MG63 (cell line): ENCODE measurements at regions not wholly inside any gene's neighbourhood (a gene's known extent, or its start where the extent isn't known, plus 50 kb on each side); places are given as distances from the start of the nearest gene placed in this dataset.

Experiments
- DNase-seq: peaks from one replicate; pipeline ENCODE4 v3.0.0-alpha.2; 2020
- H3K27me3 ChIP-seq: fragments of 250-450 bp; sonication (Bioruptor Pico); 2 replicates; pipeline ENCODE4 v1.5.1; 2020; ENCODE audit warnings: mild to moderate bottlenecking, moderate library complexity
- H3K36me3 ChIP-seq: fragments of 250-450 bp; sonication (Bioruptor Pico); 2 replicates; pipeline ENCODE4 v1.5.1; 2020; ENCODE audit warnings: mild to moderate bottlenecking, moderate library complexity
- H3K4me3 ChIP-seq: fragments of 250-450 bp; sonication (Bioruptor Pico); 2 replicates; pipeline ENCODE4 v1.5.1; 2020; ENCODE audit warnings: mild to moderate bottlenecking, moderate library complexity
- H3K9me3 ChIP-seq: fragments of 250-450 bp; sonication (Bioruptor Pico); 2 replicates; pipeline ENCODE4 v1.5.1; 2020; ENCODE audit warnings: mild to moderate bottlenecking, moderate library complexity

GRCh38 chr2:209351636-209352035 lies 72.2 kb upstream of the MAP2 start:
- H3K9me3 ChIP-seq: no peaks in the 10 kb centered on the region
- H3K27me3 ChIP-seq: no peaks in the 10 kb centered on the region
- no peak for DNase-seq
- no peak overlapping the region for H3K4me3 ChIP-seq
- no peaks in the 10 kb centered on the region for H3K36me3 ChIP-seq

DNA sequence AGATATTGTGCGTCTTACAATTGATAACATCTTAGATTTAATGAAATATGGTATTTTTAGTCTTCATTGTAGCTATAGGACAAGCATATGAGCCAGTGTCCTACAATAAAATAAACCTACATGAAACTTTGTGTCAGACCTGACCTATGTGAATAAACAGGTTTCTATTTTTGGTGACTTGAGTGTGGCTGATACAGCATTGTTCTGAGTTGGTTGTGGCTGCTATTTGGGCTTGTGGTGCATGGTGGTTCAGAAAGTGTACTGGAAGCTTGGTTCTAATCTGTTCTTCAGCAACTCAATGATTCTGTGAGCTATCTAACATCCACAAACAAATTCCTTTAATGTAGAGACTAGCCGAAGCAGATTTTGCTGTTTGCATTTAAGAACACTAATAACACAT lies 64.9 kb upstream of the MAP2 start:
- Histone ChIP-seq H3K9me3 (no peaks in the 10 kb centered on the region), H3K4me3 (no peak overlapping the region), H3K36me3 (no peaks in the 10 kb centered on the region), H3K27me3 (no peaks in the 10 kb centered on the region)
- DNase-seq: no peak

- DNase-seq: no peak
- H3K4me3 ChIP-seq: no peak overlapping the region
- H3K9me3 ChIP-seq: no peaks in the 10 kb centered on the region
- no peaks in the 10 kb centered on the region for H3K27me3 ChIP-seq
- H3K36me3 ChIP-seq: no peaks in the 10 kb centered on the region
Measured at GRCh38 chr2:209367075-209367747, 56.6 kb upstream of the MAP2 start.

- no peak for DNase-seq
- H3K27me3 ChIP-seq: no peaks in the 10 kb centered on the region
- H3K36me3 ChIP-seq: no peaks in the 10 kb centered on the region
- H3K9me3 ChIP-seq: no peaks in the 10 kb centered on the region
- H3K4me3 ChIP-seq: no peak overlapping the region
Measured at GRCh38 chr2:209368406-209368805, 55.4 kb upstream of the MAP2 start.

- Histone ChIP-seq H3K4me3 (no peak overlapping the region), H3K9me3 (no peaks in the 10 kb centered on the region), H3K27me3 (no peaks in the 10 kb centered on the region), H3K36me3 (no peaks in the 10 kb centered on the region)
- peak; percentile 69 for DNase-seq
Measured at GRCh38 chr2:209368914-209369313, 54.9 kb upstream of the MAP2 start.

- no peak for DNase-seq
- Histone ChIP-seq H3K27me3 (no peaks in the 10 kb centered on the region), H3K9me3 (no peaks in the 10 kb centered on the region), H3K4me3 (no peak overlapping the region), H3K36me3 (no peaks in the 10 kb centered on the region)
Measured at GRCh38 chr2:209369656-209370055, 54.2 kb upstream of the MAP2 start.

- no peaks in the 10 kb centered on the region for H3K27me3 ChIP-seq
- H3K9me3 ChIP-seq: no peaks in the 10 kb centered on the region
- H3K36me3 ChIP-seq: no peaks in the 10 kb centered on the region
- no peak for DNase-seq
- H3K4me3 ChIP-seq: no peak overlapping the region
Measured at GRCh38 chr2:209371407-209371806, 52.4 kb upstream of the MAP2 start.
